IMR-90 (cell line): ENCODE measurements at regions not wholly inside any gene's neighbourhood (a gene's known extent, or its start where the extent isn't known, plus 50 kb on each side); places are given as distances from the start of the nearest gene placed in this dataset.

Experiments
- ATAC-seq: fragments of 200-7000 bp; cut with Tn5 transposase; 2 replicates; pipeline ENCODE4 v1.9.1; 2020; ENCODE audit warnings: low read depth, mild to moderate bottlenecking, moderate library complexity
- BruUV-seq: library from RNA; stranded (reverse); fragments of 400-500 nt; replicated peaks from 2 replicates; lab custom pipeline; 2021; lab: Mats Ljungman, UMichigan
- CTCF ChIA-PET: fragments of 300-600 bp; formaldehyde crosslinking; extraction: SDS; loops from one replicate; lab custom pipeline; 2021; ENCODE audit warnings: antibody characterized with exemption; lab: Yijun Ruan, JAX
- POLR2A ChIA-PET: fragments of 300-600 bp; sonication (Branson Sonifier 250); formaldehyde crosslinking; loops from one replicate; lab custom pipeline; 2022; ENCODE audit warnings: antibody characterized with exemption; ENCODE audit not compliant: unreplicated experiment; lab: Charles Lee
- DNase-seq: peaks from one replicate; pipeline ENCODE4 v3.0.0; 2013
- H2AFZ ChIP-seq: replicated peaks from 2 replicates; pipeline ENCODE3; 2013; ENCODE audit warnings: low read length, mild to moderate bottlenecking; ENCODE audit not compliant: poor library complexity
- H2AK5ac ChIP-seq: 2 replicates; pipeline ENCODE4 v1.6.1; 2013; ENCODE audit warnings: low read depth, low read length, inconsistent platforms
- H2AK9ac ChIP-seq: replicated peaks from 2 replicates; pipeline ENCODE3; 2013; ENCODE audit warnings: mild to moderate bottlenecking, low read depth, low read length, moderate library complexity; ENCODE audit not compliant: poor library complexity
- H2BK120ac ChIP-seq: 2 replicates; pipeline ENCODE4 v1.6.1; 2013; ENCODE audit warnings: low read depth, low read length, inconsistent platforms
- H2BK15ac ChIP-seq: 3 replicates; pipeline ENCODE4 v1.6.1; 2013; ENCODE audit warnings: low read depth, low read length, inconsistent platforms
- H2BK20ac ChIP-seq: 2 replicates; pipeline ENCODE4 v1.6.1; 2013; ENCODE audit warnings: low read depth, mild to moderate bottlenecking, inconsistent platforms, low read length, moderate library complexity
- H2BK5ac ChIP-seq: 2 replicates; pipeline ENCODE4 v1.6.1; 2013; ENCODE audit warnings: mild to moderate bottlenecking, low read depth, low read length, inconsistent platforms; ENCODE audit not compliant: poor library complexity, severe bottlenecking
- H3K14ac ChIP-seq: replicated peaks from 2 replicates; pipeline ENCODE4 v1.6.1; 2013; ENCODE audit warnings: low read depth, low read length, inconsistent platforms
- H3K18ac ChIP-seq: 2 replicates; pipeline ENCODE4 v1.6.1; 2013; ENCODE audit warnings: low read depth, low read length, control low read depth
- H3K23ac ChIP-seq: 2 replicates; pipeline ENCODE4 v1.6.1; 2013; ENCODE audit warnings: low read depth, low read length, inconsistent platforms
- H3K27ac ChIP-seq: 2 replicates; pipeline ENCODE4 v1.5.1; 2013; ENCODE audit warnings: mild to moderate bottlenecking, control low read depth, low read length; ENCODE audit not compliant: insufficient read depth
- H3K27me3 ChIP-seq: 2 replicates; pipeline ENCODE4 v1.6.1; 2013; ENCODE audit warnings: low read length; ENCODE audit not compliant: control insufficient read depth, insufficient read depth
- H3K36me3 ChIP-seq: 2 replicates; pipeline ENCODE4 v1.6.1; 2013; ENCODE audit warnings: low read length, mixed read lengths; ENCODE audit not compliant: control insufficient read depth, insufficient read depth
- H3K4ac ChIP-seq: 2 replicates; pipeline ENCODE4 v1.6.1; 2013; ENCODE audit warnings: low read depth, low read length, inconsistent platforms
- H3K4me1 ChIP-seq: 2 replicates; pipeline ENCODE4 v1.6.1; 2013; ENCODE audit warnings: low read length, mixed read lengths; ENCODE audit not compliant: control insufficient read depth, insufficient read depth
- H3K4me2 ChIP-seq: 2 replicates; pipeline ENCODE4 v1.6.1; 2013; ENCODE audit warnings: low read depth, mild to moderate bottlenecking, control low read depth, low read length, moderate library complexity
- H3K4me3 ChIP-seq: 2 replicates; pipeline ENCODE4 v1.5.1; 2013; ENCODE audit warnings: low read depth, mild to moderate bottlenecking, control low read depth, low read length, moderate library complexity; ENCODE audit not compliant: insufficient read depth
- H3K56ac ChIP-seq: 2 replicates; pipeline ENCODE4 v1.6.1; 2013; ENCODE audit warnings: low read length, inconsistent platforms; ENCODE audit not compliant: insufficient read depth; ENCODE audit errors: extremely low read depth
- H3K79me1 ChIP-seq, 2 experiments: 2 replicates each; pipeline ENCODE4 v1.6.1; 2013; ENCODE audit warnings: low read length in 2 of 2, inconsistent platforms in 1 of 2, low read depth in 1 of 2
- H3K9ac ChIP-seq: 2 replicates; pipeline ENCODE4 v1.6.1; 2013; ENCODE audit warnings: low read depth, low read length, control low read depth
- H3K9me1 ChIP-seq: 2 replicates; pipeline ENCODE4 v1.6.1; 2013; ENCODE audit warnings: low read length, inconsistent platforms; ENCODE audit not compliant: insufficient read depth
- H3K9me3 ChIP-seq: 2 replicates; pipeline ENCODE4 v1.6.1; 2013; ENCODE audit warnings: low read length; ENCODE audit not compliant: control insufficient read depth, insufficient read depth
- H4K20me1 ChIP-seq: 2 replicates; pipeline ENCODE4 v1.6.1; 2013; ENCODE audit warnings: low read length, inconsistent platforms; ENCODE audit not compliant: insufficient read depth
- H4K5ac ChIP-seq: 2 replicates; pipeline ENCODE4 v1.6.1; 2013; ENCODE audit warnings: mild to moderate bottlenecking, low read depth, low read length, control low read depth
- H4K8ac ChIP-seq, 2 experiments: 2 replicates each; pipeline ENCODE4 v1.6.1; 2013; ENCODE audit warnings: low read depth in 2 of 2, low read length in 2 of 2, control low read depth in 1 of 2, inconsistent platforms in 1 of 2
- H4K91ac ChIP-seq: 2 replicates; pipeline ENCODE4 v1.6.1; 2013; ENCODE audit warnings: low read depth, low read length, inconsistent platforms; ENCODE audit not compliant: insufficient read depth
- BHLHE40 ChIP-seq: fragments of 150-350 bp; IDR thresholded peaks from 2 replicates; pipeline ENCODE4 v1.6.1; 2016; ENCODE audit warnings: mild to moderate bottlenecking, low read depth, low read length
- CEBPB ChIP-seq: IDR thresholded peaks from 2 replicates; pipeline ENCODE4 v1.6.1; 2012; ENCODE audit warnings: low read depth, low read length, improper control_type of control experiment
- CTCF ChIP-seq: conservative IDR thresholded peaks from 2 replicates; pipeline ENCODE4 v1.5.1; 2012; ENCODE audit warnings: mild to moderate bottlenecking, low read depth, low read length, improper control_type of control experiment
- ELK1 ChIP-seq: fragments of 150-350 bp; IDR thresholded peaks from 2 replicates; pipeline ENCODE4 v1.6.1; 2016; ENCODE audit warnings: low read depth, mild to moderate bottlenecking, low read length, moderate library complexity, borderline replicate concordance
- FOS ChIP-seq: fragments of 150-350 bp; IDR thresholded peaks from 2 replicates; pipeline ENCODE4 v1.6.1; 2016; ENCODE audit warnings: low read depth, low read length
- MAZ ChIP-seq: IDR thresholded peaks from 2 replicates; pipeline ENCODE4 v1.6.1; 2012; ENCODE audit warnings: low read depth, mild to moderate bottlenecking, low read length, improper control_type of control experiment, moderate library complexity, borderline replicate concordance
- MXI1 ChIP-seq: IDR thresholded peaks from 2 replicates; pipeline ENCODE4 v1.6.1; 2012; ENCODE audit warnings: low read depth, mild to moderate bottlenecking, low read length, moderate library complexity, borderline replicate concordance
- NFE2L2 ChIP-seq: fragments of 150-350 bp; IDR thresholded peaks from 2 replicates; pipeline ENCODE4 v1.6.1; 2016; ENCODE audit warnings: low read depth, mild to moderate bottlenecking, low read length
- POLR2A ChIP-seq: IDR thresholded peaks from 2 replicates; pipeline ENCODE4 v1.6.1; 2012; ENCODE audit warnings: mild to moderate bottlenecking, low read depth, low read length
- RAD21 ChIP-seq: IDR thresholded peaks from 2 replicates; pipeline ENCODE4 v1.6.1; 2012; ENCODE audit warnings: low read length, improper control_type of control experiment
- RCOR1 ChIP-seq: IDR thresholded peaks from 2 replicates; pipeline ENCODE4 v1.6.1; 2012; ENCODE audit warnings: mild to moderate bottlenecking, low read length, improper control_type of control experiment; ENCODE audit not compliant: insufficient replicate concordance
- RFX5 ChIP-seq: IDR thresholded peaks from 2 replicates; pipeline ENCODE4 v1.8.0; 2012; ENCODE audit warnings: low read depth, mild to moderate bottlenecking, low read length, moderate library complexity
- SMC3 ChIP-seq: fragments of 150-350 bp; IDR thresholded peaks from 2 replicates; pipeline ENCODE4 v1.6.1; 2016; ENCODE audit warnings: low read depth, mild to moderate bottlenecking, antibody characterized with exemption, low read length, moderate library complexity
- USF2 ChIP-seq: fragments of 150-350 bp; IDR thresholded peaks from 2 replicates; pipeline ENCODE4 v1.6.1; 2017; ENCODE audit warnings: mild to moderate bottlenecking, antibody characterized with exemption, low read length, low read depth
- WGBS, 2 experiments: methylation state at CpG; one replicate each; pipeline versions ENCODE4 v1.1.5 to v1.1.7; 2013; ENCODE audit warnings: missing lambda C conversion rate in 2 of 2; ENCODE audit not compliant: insufficient read length in 1 of 2; ENCODE audit errors: extremely low coverage in 2 of 2; 5-methylcytosine and 5-hydroxymethylcytosine counted together
- dilution Hi-C: fragments of 300-500 bp; cut with HindIII; formaldehyde crosslinking; loops from one replicate; pipeline ENCODE4 v1.14.3; 2018; ENCODE audit warnings: low sequenced_read_pairs; ENCODE audit not compliant: unreplicated experiment
- in situ Hi-C: fragments of 300-500 bp; cut with MboI; formaldehyde crosslinking; loops from 3 replicates; pipeline ENCODE4 v1.14.3; 2019; ENCODE audit warnings: low sequenced_read_pairs, inconsistent platforms, mixed read lengths
- intact Hi-C: fragments of 100-400 bp; cut with micrococcal nuclease; formaldehyde crosslinking; loops from 2 replicates; pipeline ENCODE4 v1.10.0; 2022

GRCh38 chr12:104903648-104904423 is 54.3 kb downstream of the SLC41A2 start:
- no peak overlapping the region for H2BK15ac ChIP-seq
- ATAC-seq: no peak
- BruUV-seq: no TSS peak

More at GRCh38 chr12:104903648-104904423, 54.3 kb downstream of the SLC41A2 start:
- no peak overlapping the region for H3K18ac ChIP-seq
- H4K8ac ChIP-seq: no peak overlapping the region
- no peak overlapping the region for H4K5ac ChIP-seq
- H3K56ac ChIP-seq: no peak overlapping the region
- in situ Hi-C loops (no loop called here), intact Hi-C loops (no loop called here), dilution Hi-C loops (no loop called here)
- no peak overlapping the region for H2BK5ac ChIP-seq
- no peaks in the 10 kb centered on the region for H3K27me3 ChIP-seq
- no peak overlapping the region for H3K4ac ChIP-seq
- H3K4me1 ChIP-seq: no peaks in the 10 kb centered on the region
- no peak overlapping the region for H2AK9ac ChIP-seq
- no peak overlapping the region for H3K4me2 ChIP-seq
- H3K23ac ChIP-seq: no peak overlapping the region
- no peaks in the 10 kb centered on the region for H4K20me1 ChIP-seq
- WGBS, 2 experiments: 60% methylated on average over 1 of the region's 5 CpGs; no CpG with 5 or more reads in 1 of the 2 experiments
- no peak overlapping the region for H3K9ac ChIP-seq
- H3K27ac ChIP-seq: no peak overlapping the region
- TF ChIP-seq NFE2L2 (no peak), FOS (no peak), CEBPB (no peak), MAZ (no peak), SMC3 (no peak), MXI1 (no peak), CTCF (no peak), RFX5 (no peak), BHLHE40 (no peak), RCOR1 (no peak), POLR2A (no peak), USF2 (no peak), RAD21 (no peak), ELK1 (no peak)
- no peak overlapping the region for H2AFZ ChIP-seq
- no peaks in the 10 kb centered on the region for H3K9me3 ChIP-seq
- no peak overlapping the region for H2AK5ac ChIP-seq
- CTCF ChIA-PET: interaction anchor here (0.7 kb wide), 1 partner anchor 727 kb away, joined by 3 read pairs; no protein-coding TSS in a partner anchor
- no peak overlapping the region for H3K14ac ChIP-seq
- no peak for DNase-seq
- no peak overlapping the region for H3K4me3 ChIP-seq
- no peak overlapping the region for H4K91ac ChIP-seq
- POLR2A ChIA-PET: no interaction called here
- H2BK120ac ChIP-seq: no peak overlapping the region
- H3K9me1 ChIP-seq: no peaks in the 10 kb centered on the region
- H3K79me1 ChIP-seq: no peaks in the 10 kb centered on the region
- no peak overlapping the region for H2BK20ac ChIP-seq
- H3K36me3 ChIP-seq: no peaks in the 10 kb centered on the region
